DMS114 treated with DMSO at 0.1 percent for 48 hours (cell line): ENCODE measurements at regions not wholly inside any gene's neighbourhood (a gene's known extent, or its start where the extent isn't known, plus 50 kb on each side); places are given as distances from the start of the nearest gene placed in this dataset.
"Not testable (repeated sequence)": the region's sequence is repeated elsewhere in the genome, so short reads cannot be mapped to it uniquely, and the experiment has no call there.

ENCODE experiments used
- DNase-seq: peaks from one replicate; lab custom pipeline; 2025; ENCODE audit not compliant: unreplicated experiment; lab: John Stamatoyannopoulos, UW

DNA sequence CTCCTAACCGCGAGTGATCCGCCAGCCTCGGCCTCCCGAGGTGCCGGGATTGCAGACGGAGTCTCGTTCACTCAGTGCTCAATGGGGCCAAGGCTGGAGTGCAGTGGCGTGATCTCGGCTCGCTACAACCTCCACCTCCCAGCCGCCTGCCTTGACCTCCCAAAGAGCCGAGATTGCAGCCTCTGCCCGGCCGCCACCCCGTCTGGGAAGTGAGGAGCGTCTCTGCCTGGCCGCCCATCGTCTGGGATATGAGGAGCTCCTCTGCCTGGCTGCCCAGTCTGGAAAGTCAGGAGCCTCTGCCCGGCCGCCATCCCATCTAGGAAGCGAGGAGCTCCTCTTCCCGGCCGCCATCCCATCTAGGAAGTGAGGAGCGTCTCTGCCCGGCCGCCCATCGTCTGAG is 58.8 kb upstream of the ANKRD30BL start:
- not testable (repeated sequence) for DNase-seq

DNA sequence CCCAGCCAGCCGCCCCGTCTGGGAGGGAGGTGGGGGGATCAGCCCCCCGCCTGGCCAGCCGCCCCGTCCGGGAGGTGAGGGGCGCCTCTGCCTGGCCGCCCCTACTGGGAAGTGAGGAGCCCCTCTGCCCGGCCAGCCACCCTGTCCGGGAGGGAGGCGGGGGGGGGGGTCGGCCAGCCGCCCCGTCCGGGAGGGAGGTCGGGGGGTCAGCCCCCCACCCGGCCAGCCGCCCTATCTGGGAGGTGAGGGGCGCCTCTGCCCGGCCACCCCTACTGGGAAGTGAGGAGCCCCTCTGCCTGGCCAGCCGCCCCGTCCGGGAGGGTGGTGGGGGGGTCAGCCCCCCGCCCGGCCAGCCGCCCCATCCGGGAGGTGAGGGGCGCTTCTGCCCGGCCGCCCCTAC is 60.1 kb upstream of the ANKRD30BL start:
- not testable (repeated sequence) for DNase-seq

DNA sequence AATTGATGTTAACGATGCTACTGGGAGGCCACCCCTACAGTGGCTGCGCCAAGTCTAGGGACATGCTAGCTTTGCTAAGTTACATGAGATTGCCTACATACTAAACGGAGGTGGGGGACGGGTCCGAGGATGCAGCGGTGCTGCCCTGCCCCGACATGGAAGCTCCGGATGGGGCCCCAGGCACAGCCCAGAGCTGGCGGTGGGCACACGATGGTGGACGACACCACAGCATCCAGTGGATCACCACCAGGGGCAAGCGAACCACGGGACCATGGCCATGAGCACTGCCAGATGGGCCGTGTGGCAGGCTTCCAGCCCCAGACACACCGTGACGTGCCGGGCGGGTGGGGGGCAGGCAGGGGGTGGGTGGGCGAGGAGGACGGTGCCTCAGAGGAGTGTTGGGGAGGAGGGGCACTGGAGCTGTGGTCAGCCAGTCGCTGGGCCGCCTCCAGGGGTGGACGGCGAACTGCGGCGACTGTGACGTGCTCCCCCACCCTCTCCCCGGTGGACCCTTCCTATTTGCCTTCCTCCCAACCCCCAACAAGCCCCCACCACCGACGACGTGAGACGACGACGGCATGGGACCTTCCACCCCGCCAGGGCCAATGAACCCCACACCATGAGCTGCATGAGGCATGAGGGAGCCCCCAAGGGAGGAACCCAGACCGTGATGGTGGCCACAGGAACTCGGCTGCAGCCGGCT is 90.6 kb upstream of the ANKRD30BL start:
- no peak for DNase-seq

- no peak for DNase-seq
Observed at GRCh38 chr2:132252894-132253264, 91.1 kb upstream of the ANKRD30BL start.

- DNase-seq: no peak
Observed at GRCh38 chr2:132253496-132254305, 91.9 kb upstream of the ANKRD30BL start.

DNA sequence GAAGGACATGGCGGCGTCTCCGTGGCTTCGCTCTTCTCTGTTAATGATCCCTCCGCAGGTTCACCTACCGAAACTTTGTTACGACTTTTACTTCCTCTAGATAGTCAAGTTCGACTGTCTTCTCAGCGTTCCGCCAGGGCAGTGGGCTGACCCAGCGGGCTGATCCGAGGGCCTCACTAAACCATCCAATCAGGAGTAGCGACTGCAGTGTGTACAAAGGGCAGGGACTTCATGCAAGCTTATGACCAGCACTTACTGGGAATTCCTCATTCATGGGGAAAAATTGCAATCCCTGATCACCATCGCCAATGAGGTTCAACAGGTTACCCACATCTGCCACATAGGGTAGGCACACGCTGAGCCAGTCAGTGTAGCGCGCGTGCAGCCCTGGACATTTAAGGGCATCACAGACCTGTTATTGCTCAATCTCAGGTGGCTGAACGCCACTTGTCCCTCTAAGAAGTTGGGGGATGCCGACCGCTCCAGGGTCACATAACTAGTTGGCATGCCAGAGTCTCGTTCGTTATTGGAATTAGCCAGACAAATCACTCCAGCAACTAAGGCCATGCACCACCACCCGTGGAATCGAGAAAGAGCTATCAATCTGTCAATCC is 92.7 kb upstream of the ANKRD30BL start:
- not testable (repeated sequence) for DNase-seq

DNA sequence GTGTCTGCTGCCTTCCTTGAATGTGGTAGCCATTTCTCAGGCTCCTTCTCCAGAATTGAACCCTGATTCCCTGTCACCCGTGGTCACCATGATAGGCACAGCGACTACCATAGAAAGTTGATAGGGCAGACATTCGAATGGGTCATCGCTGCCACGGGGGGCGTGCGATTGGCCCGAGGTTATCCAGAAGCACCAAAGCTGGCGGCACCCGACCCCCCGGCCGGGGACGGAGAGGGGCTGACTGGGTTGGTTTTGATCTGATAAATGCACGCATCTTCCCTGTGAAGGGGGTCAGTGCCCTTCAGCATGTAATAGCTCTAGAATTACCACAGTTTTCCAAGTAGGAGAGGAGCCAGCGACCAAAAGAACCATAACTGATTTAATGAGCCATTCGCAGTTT is 94.0 kb upstream of the ANKRD30BL start:
- DNase-seq: no peak

GRCh38 chr2:132256251-132256902 is 94.6 kb upstream of the ANKRD30BL start:
- DNase-seq: no peak

DNA sequence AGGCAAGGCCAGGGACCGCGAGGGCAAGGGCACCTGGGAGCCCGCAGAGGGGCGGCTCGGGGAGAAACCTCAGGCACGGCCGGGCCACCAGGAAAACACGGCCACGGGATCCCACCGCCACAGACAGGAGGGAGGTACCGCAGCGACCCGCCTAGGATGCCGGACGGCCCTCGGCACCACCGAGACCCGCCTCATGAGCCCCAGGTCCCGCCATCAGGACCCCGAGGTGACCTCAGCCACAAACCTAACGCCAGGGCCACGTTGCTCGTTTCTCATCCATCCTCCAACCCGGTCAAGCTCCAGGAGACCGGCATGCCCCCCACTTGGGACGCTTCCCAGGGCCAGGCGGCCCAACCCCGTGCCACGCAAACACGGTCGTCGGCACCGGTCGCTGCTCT is 95.2 kb upstream of the ANKRD30BL start:
- not testable (repeated sequence) for DNase-seq

DNA sequence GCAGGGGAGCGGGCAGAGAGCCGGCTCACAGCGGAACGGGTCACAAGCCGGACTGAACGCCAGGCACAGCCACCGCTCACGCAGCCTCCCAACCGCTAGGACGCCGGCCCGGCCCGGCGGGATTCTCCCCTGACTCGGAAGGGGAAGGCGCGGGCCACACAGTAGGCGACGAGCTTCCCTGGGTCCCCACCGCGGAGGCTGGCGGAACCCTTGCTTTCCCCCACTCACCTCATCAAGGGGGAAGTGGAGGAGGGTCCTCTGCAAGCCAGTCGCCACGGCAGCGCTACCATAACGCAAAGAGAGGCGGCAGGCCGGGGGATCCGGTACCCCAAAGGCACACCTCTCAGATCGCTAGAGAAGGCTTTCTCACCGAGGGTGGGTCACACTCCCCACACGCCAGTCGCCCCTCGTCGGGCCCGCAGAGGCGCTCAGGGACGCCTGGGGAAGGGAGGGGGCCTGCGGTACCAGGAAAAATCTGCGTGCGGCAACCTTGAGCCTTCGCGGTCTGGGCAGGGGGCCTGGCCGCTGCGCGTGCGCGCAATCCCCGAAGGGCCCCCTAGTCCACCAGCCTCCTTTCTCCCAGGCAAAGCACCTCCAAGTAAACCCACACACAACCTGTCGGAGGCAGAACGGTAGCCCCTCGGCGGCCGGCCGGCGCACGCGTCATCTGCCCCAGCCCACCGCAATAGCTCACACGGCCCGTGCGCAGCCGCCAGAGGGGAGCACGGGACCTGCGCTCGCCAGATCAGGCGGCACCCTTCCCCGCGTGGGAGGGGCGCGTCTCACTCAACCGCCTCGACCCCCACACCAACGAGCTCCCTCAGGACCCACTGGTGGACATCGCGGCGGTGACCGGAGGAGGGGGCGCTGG is 95.8 kb upstream of the ANKRD30BL start:
- DNase-seq: not testable (repeated sequence)

GRCh38 chr2:132259276-132259675 is 97.5 kb upstream of the ANKRD30BL start:
- DNase-seq: not testable (repeated sequence)

DNA sequence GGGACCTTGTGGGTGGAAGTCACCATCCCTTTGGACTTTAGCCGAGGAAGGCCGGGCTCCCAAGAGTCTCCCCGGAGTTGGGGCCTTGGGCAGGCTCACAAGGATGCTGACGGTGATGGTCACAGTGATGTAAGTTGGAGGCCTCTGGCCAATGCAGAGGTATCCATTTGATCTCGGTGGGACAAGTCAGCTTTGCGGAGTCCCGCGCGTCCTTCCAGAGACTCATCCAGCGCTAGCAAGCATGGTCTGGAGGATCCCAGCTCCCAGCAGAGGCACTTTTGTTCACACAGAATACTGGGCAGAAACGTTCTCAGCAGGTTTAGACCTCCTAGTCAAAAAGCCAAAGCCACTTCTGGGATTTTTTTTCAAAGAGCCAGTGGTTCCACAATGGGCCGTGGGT is 103.8 kb upstream of the ANKRD30BL start:
- not testable (repeated sequence) for DNase-seq

DNA sequence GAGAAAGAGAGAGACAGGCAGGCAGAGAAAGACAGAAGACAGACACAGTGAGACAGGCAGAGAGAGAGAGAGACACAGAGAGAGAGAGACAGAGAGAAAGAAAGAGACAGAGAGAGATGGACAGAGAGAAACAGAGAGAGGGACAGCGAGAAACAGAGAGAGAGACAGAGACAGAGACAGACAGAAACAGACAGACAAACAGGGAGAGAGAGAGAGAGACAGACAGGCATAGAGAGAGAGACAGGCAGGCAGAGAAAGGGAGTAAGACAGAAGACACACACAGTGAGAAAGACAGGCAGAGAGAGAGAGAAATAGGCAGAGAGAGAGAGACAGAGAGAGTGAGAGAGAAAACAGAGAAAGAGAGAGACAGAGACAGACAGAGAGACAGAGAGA is 105.3 kb upstream of the ANKRD30BL start:
- no peak for DNase-seq

- DNase-seq: not testable (repeated sequence)
Observed at GRCh38 chr2:132267498-132268283, 105.9 kb upstream of the ANKRD30BL start.

DNA sequence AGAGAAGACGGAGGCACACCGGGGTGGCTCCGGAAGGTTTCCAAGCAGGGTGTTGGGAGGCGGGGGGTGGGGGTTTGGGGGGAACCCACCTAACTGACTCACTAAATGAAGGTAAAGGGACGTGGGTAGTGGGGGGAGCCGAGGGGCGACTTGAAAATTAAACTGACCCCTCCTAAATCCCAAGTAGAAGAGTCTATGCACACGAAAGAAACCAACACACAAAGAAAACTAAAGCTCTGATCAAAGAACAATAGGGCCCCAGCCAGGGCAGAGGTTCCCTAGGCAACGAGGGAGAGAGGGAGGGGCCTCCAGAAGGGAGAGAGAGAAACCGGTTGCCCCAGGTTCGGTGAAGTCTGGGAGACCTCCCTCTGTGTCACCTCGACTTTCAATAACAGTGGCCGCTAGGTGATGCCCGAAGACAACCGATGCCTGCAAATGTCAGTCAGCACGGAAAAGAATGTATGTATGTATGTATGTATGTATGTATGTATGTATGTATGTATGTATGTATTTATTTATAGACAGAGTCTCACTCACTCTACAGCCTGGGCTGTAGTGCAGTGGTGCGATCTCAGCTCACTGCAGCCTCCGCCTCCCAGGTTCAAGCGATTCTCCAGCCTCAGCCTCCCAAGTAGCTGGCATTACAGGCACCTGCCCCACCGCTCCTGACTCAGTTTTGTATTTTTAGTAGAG is 106.7 kb upstream of the ANKRD30BL start:
- not testable (repeated sequence) for DNase-seq

GRCh38 chr2:132268977-132269523 is 107.3 kb upstream of the ANKRD30BL start:
- no peak for DNase-seq

- no peak for DNase-seq
Observed at GRCh38 chr2:132270255-132270654, 108.5 kb upstream of the ANKRD30BL start.

DNA sequence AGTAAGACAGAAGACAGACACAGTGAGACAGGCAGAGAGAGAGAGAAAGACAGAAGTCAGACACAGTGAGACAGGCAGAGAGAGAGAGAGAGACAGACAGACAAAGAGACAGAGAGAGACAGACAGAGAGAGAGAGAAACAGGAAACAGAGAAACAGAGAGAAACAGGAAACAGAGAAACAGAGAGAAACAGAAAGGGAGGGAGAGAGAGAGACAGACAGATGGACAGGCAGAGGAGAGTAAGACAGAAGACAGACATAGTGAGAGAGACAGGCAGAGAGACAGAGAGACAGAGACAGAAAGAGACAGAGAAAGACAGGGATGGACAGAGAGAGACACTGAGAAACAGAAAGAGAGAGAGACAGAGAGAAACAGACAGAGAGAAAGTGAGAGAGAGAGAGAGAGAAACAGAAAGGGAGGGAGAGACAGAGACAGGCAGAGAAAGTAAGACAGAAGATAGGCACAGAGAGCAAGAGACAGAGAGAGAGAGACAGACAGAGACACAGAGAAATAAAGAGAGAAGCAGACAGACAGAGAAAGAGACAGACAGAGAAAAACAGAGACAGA is 109.3 kb upstream of the ANKRD30BL start:
- no peak for DNase-seq

DNA sequence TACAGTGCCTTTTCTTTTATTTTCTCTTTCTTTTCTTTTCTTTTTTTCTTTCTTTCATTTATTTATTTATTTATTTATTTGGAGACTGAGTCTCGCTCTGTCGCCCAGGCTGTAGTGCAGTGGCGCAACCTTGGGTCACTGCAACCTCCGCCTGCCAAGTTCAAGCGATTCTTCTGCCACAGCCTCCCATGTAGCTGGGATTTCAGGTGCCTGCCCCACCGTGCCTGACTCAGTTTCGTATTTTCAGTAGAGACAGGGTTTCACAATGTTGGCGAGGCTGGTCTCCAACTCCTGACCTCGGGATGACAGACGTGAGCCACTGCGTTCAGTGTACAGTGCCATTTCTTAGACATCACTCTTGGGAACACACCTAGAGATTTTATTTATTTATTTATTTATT is 110.0 kb upstream of the ANKRD30BL start:
- DNase-seq: not testable (repeated sequence)
